GM12878 (cell line): ENCODE measurements at regions not wholly inside any gene's neighbourhood (a gene's known extent, or its start where the extent isn't known, plus 50 kb on each side); places are given as distances from the start of the nearest gene placed in this dataset.

Experiments used
- ATAC-seq: fragments of 200-7000 bp; cut with Tn5 transposase; 3 replicates; pipeline ENCODE4 v1.9.1; 2020; ENCODE audit warnings: mild to moderate bottlenecking, moderate library complexity
- BruUV-seq: library from RNA; stranded (reverse); fragments of 400-500 nt; replicated peaks from 2 replicates; lab custom pipeline; 2021; lab: Mats Ljungman, UMichigan
- CTCF ChIA-PET: fragments of 300-600 bp; sonication (Branson Sonifier 250); formaldehyde crosslinking; extraction: SDS; loops from one replicate; lab custom pipeline; 2021; ENCODE audit warnings: inconsistent platforms; lab: Yijun Ruan, JAX
- POLR2A ChIA-PET: fragments of 350-600 bp; formaldehyde crosslinking; extraction: SDS; loops from one replicate; lab custom pipeline; 2021; ENCODE audit warnings: inconsistent platforms; lab: Charles Lee
- RAD21 ChIA-PET: fragments of 300-600 bp; sonication (Branson Sonifier 250); formaldehyde crosslinking; loops from one replicate; lab custom pipeline; 2023; ENCODE audit warnings: antibody characterized with exemption; ENCODE audit not compliant: unreplicated experiment; lab: Charles Lee
- SMC1A ChIA-PET: fragments of 300-600 bp; sonication (Branson Sonifier 250); formaldehyde crosslinking; loops from one replicate; lab custom pipeline; 2023; ENCODE audit not compliant: unreplicated experiment, uncharacterized antibody; lab: Charles Lee
- DNase-seq: peaks from one replicate; pipeline ENCODE4 v3.0.0-alpha.2; 2011; ENCODE audit warnings: low read depth, low spot score
- FAIRE-seq: peaks from 3 replicates; lab custom pipeline; 2011; peaks lifted over from hg19 to GRCh38; lab: Jason Lieb, UNC
- H2AFZ ChIP-seq: 2 replicates; pipeline ENCODE4 v1.6.0; 2011; ENCODE audit warnings: low read depth, low read length, control low read depth; ENCODE audit not compliant: control insufficient read depth
- H3K27ac ChIP-seq: 2 replicates; pipeline ENCODE4 v1.5.1; 2011; ENCODE audit warnings: control low read depth; ENCODE audit not compliant: control insufficient read depth, insufficient read depth
- H3K27me3 ChIP-seq, 2 experiments: replicated peaks in 1 of 2; 2 replicates each; pipeline versions ENCODE4 v1.6.0 to v1.6.1; 2011; ENCODE audit warnings: low read length in 1 of 2; ENCODE audit not compliant: control insufficient read depth in 2 of 2, insufficient read depth in 2 of 2
- H3K36me3 ChIP-seq, 2 experiments: 2 replicates each; pipeline ENCODE4 v1.5.1; 2011; ENCODE audit warnings: low read length in 1 of 2; ENCODE audit not compliant: control insufficient read depth in 2 of 2, insufficient read depth in 2 of 2
- H3K4me1 ChIP-seq: 2 replicates; pipeline ENCODE4 v1.6.1; 2011; ENCODE audit warnings: mild to moderate bottlenecking, low read length, moderate library complexity, mixed read lengths; ENCODE audit not compliant: control insufficient read depth, insufficient read depth
- H3K4me2 ChIP-seq: 2 replicates; pipeline ENCODE4 v1.6.0; 2011; ENCODE audit warnings: control low read depth; ENCODE audit not compliant: control insufficient read depth, insufficient read depth
- H3K4me3 ChIP-seq: fragments of 200-600 bp; sonication (generic); 2 replicates; pipeline ENCODE4 v1.5.1; 2016
- H3K79me2 ChIP-seq: 2 replicates; pipeline ENCODE4 v1.6.0; 2011; ENCODE audit warnings: low read length; ENCODE audit not compliant: control insufficient read depth, insufficient read depth
- H3K9ac ChIP-seq: 2 replicates; pipeline ENCODE4 v1.8.0; 2011; ENCODE audit warnings: low read length, control low read depth, mixed read lengths; ENCODE audit not compliant: control insufficient read depth, insufficient read depth
- H3K9me3 ChIP-seq: replicated peaks from 3 replicates; pipeline ENCODE4 v1.5.1; 2011; ENCODE audit warnings: mild to moderate bottlenecking, low read length; ENCODE audit not compliant: control insufficient read depth, insufficient read depth
- H4K20me1 ChIP-seq: 2 replicates; pipeline ENCODE4 v1.6.0; 2011; ENCODE audit not compliant: control insufficient read depth, insufficient read depth
- ATF3 ChIP-seq: IDR thresholded peaks from 2 replicates; pipeline ENCODE4 v1.6.1; 2011; ENCODE audit warnings: low read depth, mild to moderate bottlenecking, low read length, moderate library complexity, borderline replicate concordance; ENCODE audit errors: extremely low read depth
- BRCA1 ChIP-seq: IDR thresholded peaks from 2 replicates; pipeline ENCODE4 v1.6.1; 2011; ENCODE audit warnings: low read depth, low read length, improper control_type of control experiment
- EED ChIP-seq: sonication (generic); IDR thresholded peaks from 2 replicates; pipeline ENCODE4 v1.6.1; 2016; ENCODE audit warnings: antibody characterized with exemption, low read depth
- IRF4 ChIP-seq: IDR thresholded peaks from 2 replicates; pipeline ENCODE4 v1.6.1; 2011; ENCODE audit warnings: low read depth, low read length
- KLF5 ChIP-seq: fragments of 450-650 bp; IDR thresholded peaks from 2 replicates; pipeline ENCODE4 v1.6.1; 2014; ENCODE audit warnings: mild to moderate bottlenecking; ENCODE audit not compliant: partially characterized antibody
- NR2C2 ChIP-seq: IDR thresholded peaks from 2 replicates; pipeline ENCODE4 v1.6.1; 2011; ENCODE audit warnings: borderline replicate concordance, low read depth; ENCODE audit not compliant: control insufficient read depth, insufficient read length
- POLR2A ChIP-seq: IDR thresholded peaks from 2 replicates; pipeline ENCODE4 v1.6.1; 2011; ENCODE audit warnings: low read depth, mild to moderate bottlenecking, low read length
- RELA ChIP-seq: fragments of 450-650 bp; IDR thresholded peaks from 2 replicates; pipeline ENCODE4 v1.8.0; 2014; ENCODE audit warnings: borderline replicate concordance; ENCODE audit not compliant: partially characterized antibody
- RUNX3 ChIP-seq: IDR thresholded peaks from 2 replicates; pipeline ENCODE4 v1.6.1; 2012; ENCODE audit warnings: low read length, inconsistent platforms
- ZZZ3 ChIP-seq: IDR thresholded peaks from 2 replicates; pipeline ENCODE4 v1.6.1; 2011; ENCODE audit warnings: low read depth; ENCODE audit not compliant: control insufficient read depth, insufficient read length
- WGBS: methylation state at CpG from one replicate; pipeline ENCODE4 v1.1.6; 2016; ENCODE audit warnings: low lambda C conversion rate; ENCODE audit not compliant: insufficient replicate concordance, insufficient coverage; ENCODE audit errors: missing lambda C conversion rate; 5-methylcytosine and 5-hydroxymethylcytosine counted together
- in situ Hi-C: fragments of 300-500 bp; cut with MboI; formaldehyde crosslinking; loops from 9 replicates; pipeline ENCODE4 v1.14.3; 2018; ENCODE audit warnings: mixed read lengths
- intact Hi-C: fragments of 100-400 bp; cut with micrococcal nuclease; formaldehyde crosslinking; loops from one replicate; pipeline ENCODE4 v1.14.2; 2022; ENCODE audit not compliant: unreplicated experiment
- TF ChIP-seq, protein P1 (sequence below): fragments of 450-650 bp; IDR thresholded peaks from 2 replicates; pipeline ENCODE4 v1.6.1; 2018; ENCODE audit warnings: mild to moderate bottlenecking, low read depth, moderate library complexity; ENCODE audit not compliant: partially characterized antibody
- TF ChIP-seq, protein P2 (sequence below): fragments of 450-650 bp; IDR thresholded peaks from 2 replicates; pipeline ENCODE4 v1.6.1; 2017; ENCODE audit warnings: mild to moderate bottlenecking, moderate library complexity
- TF ChIP-seq, protein P3 (sequence below): fragments of 450-650 bp; IDR thresholded peaks from 2 replicates; pipeline ENCODE4 v1.6.1; 2017; ENCODE audit warnings: antibody characterized with exemption, mild to moderate bottlenecking, moderate library complexity

DNA sequence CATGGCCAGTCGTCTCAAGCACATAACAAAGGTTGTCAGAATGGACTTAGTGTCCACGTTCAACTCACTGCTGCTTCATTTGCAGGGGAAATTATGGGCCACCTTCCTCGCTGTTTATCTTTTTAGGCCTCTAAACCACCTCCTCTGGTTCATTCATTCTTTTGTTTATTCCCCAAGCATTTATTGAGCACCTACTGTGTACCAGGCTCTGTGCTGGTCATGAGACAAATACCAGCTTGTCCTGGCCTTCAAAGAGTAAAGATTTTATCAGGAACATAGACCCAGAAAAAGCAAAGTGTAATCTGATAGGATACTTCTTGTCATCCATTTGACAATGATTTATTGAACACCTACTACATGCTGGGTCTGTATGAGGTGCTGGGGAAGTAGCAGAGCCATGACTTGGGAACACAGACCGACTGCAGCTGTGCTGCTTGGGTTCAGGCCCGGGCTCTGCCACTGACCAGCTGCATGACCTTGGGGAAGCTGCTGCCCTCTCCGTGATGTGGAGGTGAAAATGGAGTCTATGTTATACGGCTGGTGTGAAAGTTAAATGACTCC is 63.4 kb upstream of the SLC6A6 start:
- no peaks in the 10 kb centered on the region for H3K9me3 ChIP-seq
- 15% methylated on average over 7 of the region's 7 CpGs for WGBS
- in situ Hi-C loops (no loop called here), intact Hi-C loops (no loop called here)
- no peaks in the 10 kb centered on the region for H3K79me2 ChIP-seq
- no peak for TF ChIP-seq NR2C2
- TF ChIP-seq, protein P1, sequence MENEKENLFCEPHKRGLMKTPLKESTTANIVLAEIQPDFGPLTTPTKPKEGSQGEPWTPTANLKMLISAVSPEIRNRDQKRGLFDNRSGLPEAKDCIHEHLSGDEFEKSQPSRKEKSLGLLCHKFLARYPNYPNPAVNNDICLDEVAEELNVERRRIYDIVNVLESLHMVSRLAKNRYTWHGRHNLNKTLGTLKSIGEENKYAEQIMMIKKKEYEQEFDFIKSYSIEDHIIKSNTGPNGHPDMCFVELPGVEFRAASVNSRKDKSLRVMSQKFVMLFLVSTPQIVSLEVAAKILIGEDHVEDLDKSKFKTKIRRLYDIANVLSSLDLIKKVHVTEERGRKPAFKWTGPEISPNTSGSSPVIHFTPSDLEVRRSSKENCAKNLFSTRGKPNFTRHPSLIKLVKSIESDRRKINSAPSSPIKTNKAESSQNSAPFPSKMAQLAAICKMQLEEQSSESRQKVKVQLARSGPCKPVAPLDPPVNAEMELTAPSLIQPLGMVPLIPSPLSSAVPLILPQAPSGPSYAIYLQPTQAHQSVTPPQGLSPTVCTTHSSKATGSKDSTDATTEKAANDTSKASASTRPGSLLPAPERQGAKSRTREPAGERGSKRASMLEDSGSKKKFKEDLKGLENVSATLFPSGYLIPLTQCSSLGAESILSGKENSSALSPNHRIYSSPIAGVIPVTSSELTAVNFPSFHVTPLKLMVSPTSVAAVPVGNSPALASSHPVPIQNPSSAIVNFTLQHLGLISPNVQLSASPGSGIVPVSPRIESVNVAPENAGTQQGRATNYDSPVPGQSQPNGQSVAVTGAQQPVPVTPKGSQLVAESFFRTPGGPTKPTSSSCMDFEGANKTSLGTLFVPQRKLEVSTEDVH: no peak
- no peak for TF ChIP-seq BRCA1
- no peak for TF ChIP-seq POLR2A
- no peak for TF ChIP-seq ATF3
- no peak for TF ChIP-seq IRF4
- TF ChIP-seq EED: no peak
- TF ChIP-seq ZZZ3: no peak
- no peak for TF ChIP-seq KLF5
- TF ChIP-seq RELA: no peak
- TF ChIP-seq, protein P2, sequence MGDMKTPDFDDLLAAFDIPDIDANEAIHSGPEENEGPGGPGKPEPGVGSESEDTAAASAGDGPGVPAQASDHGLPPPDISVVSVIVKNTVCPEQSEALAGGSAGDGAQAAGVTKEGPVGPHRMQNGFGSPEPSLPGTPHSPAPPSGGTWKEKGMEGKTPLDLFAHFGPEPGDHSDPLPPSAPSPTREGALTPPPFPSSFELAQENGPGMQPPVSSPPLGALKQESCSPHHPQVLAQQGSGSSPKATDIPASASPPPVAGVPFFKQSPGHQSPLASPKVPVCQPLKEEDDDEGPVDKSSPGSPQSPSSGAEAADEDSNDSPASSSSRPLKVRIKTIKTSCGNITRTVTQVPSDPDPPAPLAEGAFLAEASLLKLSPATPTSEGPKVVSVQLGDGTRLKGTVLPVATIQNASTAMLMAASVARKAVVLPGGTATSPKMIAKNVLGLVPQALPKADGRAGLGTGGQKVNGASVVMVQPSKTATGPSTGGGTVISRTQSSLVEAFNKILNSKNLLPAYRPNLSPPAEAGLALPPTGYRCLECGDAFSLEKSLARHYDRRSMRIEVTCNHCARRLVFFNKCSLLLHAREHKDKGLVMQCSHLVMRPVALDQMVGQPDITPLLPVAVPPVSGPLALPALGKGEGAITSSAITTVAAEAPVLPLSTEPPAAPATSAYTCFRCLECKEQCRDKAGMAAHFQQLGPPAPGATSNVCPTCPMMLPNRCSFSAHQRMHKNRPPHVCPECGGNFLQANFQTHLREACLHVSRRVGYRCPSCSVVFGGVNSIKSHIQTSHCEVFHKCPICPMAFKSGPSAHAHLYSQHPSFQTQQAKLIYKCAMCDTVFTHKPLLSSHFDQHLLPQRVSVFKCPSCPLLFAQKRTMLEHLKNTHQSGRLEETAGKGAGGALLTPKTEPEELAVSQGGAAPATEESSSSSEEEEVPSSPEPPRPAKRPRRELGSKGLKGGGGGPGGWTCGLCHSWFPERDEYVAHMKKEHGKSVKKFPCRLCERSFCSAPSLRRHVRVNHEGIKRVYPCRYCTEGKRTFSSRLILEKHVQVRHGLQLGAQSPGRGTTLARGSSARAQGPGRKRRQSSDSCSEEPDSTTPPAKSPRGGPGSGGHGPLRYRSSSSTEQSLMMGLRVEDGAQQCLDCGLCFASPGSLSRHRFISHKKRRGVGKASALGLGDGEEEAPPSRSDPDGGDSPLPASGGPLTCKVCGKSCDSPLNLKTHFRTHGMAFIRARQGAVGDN: no peak
- TF ChIP-seq RUNX3: no peak
- TF ChIP-seq, protein P3, sequence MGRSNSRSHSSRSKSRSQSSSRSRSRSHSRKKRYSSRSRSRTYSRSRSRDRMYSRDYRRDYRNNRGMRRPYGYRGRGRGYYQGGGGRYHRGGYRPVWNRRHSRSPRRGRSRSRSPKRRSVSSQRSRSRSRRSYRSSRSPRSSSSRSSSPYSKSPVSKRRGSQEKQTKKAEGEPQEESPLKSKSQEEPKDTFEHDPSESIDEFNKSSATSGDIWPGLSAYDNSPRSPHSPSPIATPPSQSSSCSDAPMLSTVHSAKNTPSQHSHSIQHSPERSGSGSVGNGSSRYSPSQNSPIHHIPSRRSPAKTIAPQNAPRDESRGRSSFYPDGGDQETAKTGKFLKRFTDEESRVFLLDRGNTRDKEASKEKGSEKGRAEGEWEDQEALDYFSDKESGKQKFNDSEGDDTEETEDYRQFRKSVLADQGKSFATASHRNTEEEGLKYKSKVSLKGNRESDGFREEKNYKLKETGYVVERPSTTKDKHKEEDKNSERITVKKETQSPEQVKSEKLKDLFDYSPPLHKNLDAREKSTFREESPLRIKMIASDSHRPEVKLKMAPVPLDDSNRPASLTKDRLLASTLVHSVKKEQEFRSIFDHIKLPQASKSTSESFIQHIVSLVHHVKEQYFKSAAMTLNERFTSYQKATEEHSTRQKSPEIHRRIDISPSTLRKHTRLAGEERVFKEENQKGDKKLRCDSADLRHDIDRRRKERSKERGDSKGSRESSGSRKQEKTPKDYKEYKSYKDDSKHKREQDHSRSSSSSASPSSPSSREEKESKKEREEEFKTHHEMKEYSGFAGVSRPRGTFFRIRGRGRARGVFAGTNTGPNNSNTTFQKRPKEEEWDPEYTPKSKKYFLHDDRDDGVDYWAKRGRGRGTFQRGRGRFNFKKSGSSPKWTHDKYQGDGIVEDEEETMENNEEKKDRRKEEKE: no peak
- no TSS peak for BruUV-seq
- H4K20me1 ChIP-seq: no peaks in the 10 kb centered on the region
- ChIA-PET POLR2A (no interaction called here), SMC1A (interaction anchor here (0.9 kb wide), 1 partner anchor 9 kb away, joined by 3 read pairs; no protein-coding TSS in a partner anchor), CTCF (no interaction called here), RAD21 (no interaction called here)
- H3K27ac ChIP-seq: no peak overlapping the region
- no peak overlapping the region for H3K4me2 ChIP-seq
- H3K27me3 ChIP-seq: no peaks in the 10 kb centered on the region; a peak in 1 of 4 replicates
- DNase-seq: no peak
- H3K36me3 ChIP-seq: no peaks in the 10 kb centered on the region
- FAIRE-seq: no peak
- no peaks in the 10 kb centered on the region for H3K4me1 ChIP-seq
- no peak overlapping the region for H3K4me3 ChIP-seq
- H3K9ac ChIP-seq: no peak overlapping the region
- H2AFZ ChIP-seq: no peak overlapping the region
- no peak for ATAC-seq
